HG02938 (cell line): ENCODE measurements at regions not wholly inside any gene's neighbourhood (a gene's known extent, or its start where the extent isn't known, plus 50 kb on each side); places are given as distances from the start of the nearest gene placed in this dataset.
"Not testable (repeated sequence)": the region's sequence is repeated elsewhere in the genome, so short reads cannot be mapped to it uniquely, and the experiment has no call there.

Experiments used
- ATAC-seq: cut with Tn5 transposase; IDR thresholded peaks from one replicate; pipeline ENCODE4 v1.9.1; 2021; ENCODE audit warnings: mild to moderate bottlenecking, moderate library complexity; ENCODE audit not compliant: unreplicated experiment

DNA sequence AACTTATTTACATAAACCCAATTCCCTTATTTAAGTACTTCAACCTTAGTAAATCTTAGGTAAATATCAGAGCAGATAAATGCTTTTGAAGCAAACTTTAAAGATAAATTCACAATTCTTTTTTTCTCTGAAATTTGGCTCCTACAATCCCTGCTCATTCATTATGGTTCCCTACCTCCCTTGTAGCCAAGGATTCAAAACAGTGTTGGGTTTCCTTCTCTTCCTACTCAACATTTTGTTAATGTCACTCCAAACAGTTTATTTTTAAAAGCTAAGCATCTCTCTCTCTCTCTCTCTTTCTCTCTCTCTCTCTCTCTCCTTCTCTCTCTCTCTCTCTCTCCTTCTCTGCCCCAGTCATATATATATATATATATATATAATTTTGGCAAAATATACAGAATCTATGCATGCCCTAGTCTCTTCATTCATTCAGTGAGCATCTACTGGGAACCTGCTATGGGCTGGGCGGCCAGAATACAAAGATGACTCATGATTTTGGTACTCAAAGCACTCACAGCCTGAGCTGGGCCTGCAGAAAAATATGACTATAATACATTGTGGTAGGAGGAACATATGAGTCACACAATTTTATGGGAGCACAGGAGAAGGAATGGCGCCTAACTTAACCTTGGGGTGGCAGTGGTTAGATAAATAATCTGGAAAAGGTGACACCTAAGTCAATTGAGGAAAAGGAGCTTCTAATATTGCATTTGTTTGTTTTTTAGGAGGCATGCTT, 123.7 kb upstream of the DHRS4 start:
- ATAC-seq: no peak

DNA sequence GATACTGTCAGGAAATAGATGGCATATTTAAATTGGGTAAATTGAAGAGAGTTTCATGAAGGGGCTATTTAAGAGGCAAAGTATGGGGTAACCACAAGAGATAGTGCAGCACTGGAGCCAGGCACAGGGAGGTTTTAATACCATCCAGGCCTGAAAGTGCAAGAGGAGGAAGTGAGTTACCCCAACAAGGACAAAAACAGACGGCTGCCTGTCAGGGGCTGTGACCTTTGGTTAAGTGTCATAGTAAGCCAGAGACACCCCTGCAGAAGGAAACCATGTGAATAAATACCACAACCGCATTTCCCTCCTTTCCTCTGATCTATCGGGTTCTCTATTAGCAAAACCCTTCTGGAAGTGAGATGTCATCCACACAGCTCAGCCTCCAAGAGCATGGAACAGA, 122.0 kb upstream of the DHRS4 start:
- ATAC-seq: no peak

DNA sequence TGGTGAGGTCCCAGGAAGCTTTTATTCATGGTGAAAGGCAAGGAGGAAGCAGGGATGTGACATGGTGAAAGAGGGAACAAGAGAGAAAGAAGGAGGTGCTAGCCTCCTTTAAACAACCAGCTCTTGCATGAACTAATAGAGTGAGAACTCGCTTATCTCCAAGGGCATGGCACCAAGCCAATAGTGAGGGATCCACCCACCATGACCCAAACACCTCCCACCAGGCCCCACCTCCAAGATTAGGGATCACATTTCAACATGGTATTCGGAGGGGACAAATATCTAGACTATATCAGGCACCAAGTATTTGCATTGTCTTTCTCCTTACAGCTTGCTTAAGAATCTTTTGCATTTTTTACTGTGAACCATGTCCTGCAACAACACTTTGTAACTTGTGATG, 91.9 kb upstream of the DHRS4 start:
- no peak for ATAC-seq

DNA sequence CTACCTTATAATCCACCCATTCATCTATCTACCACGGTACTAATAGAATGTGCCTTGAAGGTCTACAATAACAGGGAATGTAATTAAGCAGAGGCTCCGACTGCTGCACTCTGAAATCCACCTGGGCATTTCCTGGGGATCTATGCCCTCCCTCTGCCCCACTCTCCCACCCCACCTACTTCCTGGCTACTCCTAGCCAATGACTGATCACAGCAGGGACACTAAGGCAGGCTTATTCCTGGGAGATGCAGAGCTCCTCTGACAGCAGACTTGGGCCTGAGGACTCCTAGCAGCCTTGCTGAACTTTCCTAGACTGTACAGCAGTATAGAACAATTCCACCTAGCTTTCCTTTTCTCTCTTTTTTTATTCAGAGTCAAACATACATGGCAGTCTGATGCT, 91.1 kb upstream of the DHRS4 start:
- no peak for ATAC-seq

DNA sequence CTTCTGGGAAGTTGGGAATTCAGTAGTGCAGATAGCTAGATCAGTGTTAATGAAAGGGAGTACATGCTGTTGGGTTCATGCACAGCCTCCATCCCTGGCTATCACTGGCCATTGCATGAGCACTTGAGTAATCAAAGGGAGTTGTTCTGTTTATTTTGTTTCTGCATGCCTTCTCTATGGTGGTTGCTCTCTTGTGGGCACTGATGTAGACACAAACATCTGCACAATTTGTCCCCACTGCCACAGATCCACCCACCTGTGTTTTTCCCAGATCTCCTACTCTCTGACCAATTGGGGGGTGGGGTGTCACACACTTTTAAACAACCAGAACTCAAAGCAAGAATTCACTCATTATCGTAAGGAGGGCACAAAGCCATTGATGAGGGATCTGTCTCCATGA, 89.7 kb upstream of the DHRS4 start:
- no peak for ATAC-seq

DNA sequence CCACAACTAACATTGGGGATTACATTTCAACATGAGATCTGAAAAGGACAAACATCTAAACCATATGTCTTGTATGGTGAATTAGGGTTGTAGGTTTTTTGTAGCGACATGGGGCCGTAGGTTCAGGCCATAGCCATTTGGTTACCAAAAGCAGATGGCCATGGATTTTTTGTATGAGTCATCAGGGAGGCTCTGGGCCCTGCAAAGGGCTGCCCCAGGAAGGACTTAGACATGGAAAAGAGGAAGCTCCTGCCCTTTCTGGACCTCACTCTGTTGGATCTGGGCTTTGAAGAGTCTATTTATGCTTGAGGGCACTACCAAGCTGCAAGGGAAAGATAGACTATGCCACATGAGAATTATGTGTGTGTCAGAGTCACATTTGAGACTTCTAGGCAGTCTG, 89.3 kb upstream of the DHRS4 start:
- no peak for ATAC-seq

DNA sequence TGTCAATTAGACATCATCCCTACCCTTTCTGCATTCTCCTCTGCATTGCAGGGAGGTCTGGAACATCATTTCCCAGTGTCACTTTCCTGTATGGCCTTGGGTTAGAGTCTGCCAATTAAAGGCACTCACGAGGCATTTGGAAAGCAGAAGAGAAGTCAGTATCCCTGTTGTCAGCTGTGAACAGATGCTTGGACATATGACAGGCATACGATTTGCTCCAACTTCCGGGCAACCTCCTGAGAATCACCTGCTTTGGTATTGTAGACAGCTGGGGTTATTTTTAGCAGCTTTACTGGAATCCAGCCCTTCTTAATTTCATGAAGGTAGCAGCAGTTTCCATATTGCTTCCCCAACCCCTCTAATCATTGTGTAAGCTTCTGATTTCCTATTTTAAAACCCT, 88.7 kb upstream of the DHRS4 start:
- ATAC-seq: no peak

DNA sequence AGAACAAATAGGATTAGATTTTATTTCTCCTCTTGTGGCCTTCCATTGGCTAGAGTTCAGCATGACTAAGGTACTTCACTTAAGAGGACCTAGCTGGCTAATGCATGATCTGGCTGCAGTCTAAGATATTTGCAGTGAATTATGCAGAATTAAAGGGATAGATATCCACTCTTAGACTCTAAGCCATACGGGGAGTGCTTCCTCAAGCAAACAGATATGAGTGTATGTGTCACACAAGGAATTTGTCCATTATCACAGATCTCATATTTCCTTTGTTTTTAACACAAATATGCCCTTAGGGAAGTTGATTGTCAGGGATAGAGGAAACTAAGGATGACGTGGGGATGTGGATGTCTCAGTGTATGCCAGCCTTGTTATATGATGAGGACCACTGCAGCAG, 88.1 kb upstream of the DHRS4 start:
- ATAC-seq: no peak

DNA sequence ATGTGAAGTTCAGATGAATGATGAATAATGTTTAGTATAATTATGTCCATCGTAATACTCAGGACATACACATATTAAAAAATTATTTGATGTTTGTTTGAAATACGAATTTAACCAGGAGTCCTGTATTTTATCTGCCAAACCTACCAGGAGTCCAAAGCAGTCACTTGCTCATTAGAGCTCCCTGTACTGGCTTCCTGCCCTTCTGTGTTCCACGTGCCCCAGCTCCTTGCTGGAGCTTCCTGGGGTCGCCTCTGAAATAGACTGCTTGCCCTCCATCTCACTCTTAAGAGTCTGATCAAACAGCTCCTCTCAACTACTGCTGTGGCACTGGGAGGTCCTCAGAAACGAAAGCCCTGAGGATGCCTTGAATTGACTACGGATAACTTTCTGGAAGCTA, 87.3 kb upstream of the DHRS4 start:
- no peak for ATAC-seq

DNA sequence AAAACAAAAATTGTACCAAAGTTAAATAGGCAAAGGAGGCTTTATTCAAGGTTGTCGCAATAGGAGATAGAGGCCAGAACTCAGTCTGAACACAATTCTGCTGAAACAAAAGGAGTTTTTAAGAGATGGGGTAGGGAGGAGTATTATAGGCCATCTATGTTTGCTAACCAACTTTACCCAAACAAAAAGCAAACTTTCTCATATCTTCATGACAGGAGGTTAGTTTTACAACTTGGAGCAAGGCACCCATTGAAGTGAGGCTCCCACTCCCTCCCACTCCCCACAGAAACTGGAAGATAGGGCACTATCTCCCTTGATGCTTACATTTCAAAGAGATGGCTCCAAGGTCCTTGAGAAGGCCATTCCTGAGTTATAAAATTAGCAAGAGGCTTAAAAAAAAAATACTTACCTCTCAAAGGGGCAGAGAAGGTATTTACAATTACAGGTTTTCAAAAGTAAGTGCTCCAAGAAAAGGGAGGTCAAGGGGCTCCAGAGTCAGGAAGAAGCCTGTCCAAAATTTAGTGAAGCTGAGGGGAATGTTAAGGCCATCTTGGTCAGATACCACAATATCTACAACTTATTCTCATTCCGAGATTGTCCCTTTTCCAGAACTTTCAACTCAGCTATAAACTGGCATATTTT, 84.4 kb upstream of the DHRS4 start:
- no peak for ATAC-seq

DNA sequence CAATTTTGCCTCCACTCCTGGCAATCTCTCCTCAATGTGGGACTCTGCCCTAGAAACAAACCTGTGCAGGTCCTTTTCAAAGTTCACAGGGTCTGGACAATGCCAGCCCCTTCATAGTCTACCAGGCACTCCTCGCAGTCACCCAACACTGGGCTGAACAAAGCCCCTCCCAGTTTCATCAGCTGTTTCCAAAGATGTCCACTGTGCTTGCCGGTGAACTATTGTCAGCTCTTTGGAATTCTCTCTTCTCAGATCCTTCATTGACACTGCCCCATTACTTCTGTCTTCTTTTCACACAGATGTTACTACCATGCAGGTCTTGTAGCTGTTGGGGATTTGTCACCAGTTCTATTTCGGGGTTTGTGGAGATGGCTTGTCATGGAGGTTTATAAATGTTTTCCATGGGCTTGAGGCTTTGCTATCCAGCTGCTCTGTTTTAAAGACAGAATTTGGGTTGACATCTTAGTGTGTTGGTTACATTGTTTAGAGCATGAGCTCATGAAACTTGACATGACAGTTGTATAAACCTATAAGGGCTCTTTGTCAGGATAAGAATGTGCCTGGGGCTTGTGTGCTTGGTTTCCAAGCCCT, 77.3 kb upstream of the DHRS4 start:
- no peak for ATAC-seq

DNA sequence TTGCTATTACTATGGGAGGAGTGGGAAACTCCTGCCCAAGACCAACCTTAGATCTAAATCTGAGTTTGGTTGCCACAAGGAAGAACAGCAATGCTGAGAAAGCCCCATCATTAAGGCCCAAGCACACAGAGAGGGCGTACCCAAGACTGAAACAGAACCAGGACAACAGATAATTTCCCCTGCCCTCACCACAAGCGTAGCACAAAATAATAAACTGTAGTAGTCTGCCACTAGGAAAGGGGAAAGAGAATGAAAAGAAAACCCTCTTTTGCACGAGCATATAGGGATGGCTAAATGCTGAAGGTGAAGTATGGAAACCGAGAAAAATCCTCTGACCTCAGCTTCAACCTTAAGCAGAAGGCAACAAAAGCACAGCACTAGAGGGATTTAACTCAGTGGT, 76.5 kb upstream of the DHRS4 start:
- peak; percentile 67 for ATAC-seq

DNA sequence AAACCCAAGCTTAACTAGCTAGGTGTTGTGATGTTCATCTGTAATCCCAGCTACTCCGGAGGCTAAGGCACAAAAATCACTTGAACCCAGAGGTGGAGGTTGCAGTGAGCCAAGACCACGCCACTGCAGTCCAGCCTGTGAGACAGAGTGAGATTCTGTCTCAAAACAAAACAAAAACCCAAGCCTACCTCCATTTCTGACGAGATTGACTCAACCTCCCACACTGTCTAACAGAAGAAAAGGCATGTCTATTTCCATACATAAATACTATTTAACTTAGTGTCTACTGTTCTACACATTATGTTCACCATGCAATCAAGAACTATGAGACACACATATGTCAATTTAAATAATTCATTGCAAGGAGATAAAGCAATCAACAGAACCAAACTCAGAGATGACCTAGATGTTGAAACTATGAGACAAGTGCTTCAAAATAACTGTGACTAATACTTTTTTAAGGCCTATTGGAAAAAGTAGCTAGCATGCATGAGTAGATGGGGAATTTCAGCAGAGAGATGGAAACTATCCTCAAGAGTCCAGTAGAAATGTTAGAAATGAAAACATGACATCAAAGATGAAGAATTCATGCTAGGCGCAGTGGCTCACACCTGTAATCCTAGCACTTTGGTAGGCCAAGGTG, 75.9 kb upstream of the DHRS4 start:
- ATAC-seq: peak; percentile 72

DNA sequence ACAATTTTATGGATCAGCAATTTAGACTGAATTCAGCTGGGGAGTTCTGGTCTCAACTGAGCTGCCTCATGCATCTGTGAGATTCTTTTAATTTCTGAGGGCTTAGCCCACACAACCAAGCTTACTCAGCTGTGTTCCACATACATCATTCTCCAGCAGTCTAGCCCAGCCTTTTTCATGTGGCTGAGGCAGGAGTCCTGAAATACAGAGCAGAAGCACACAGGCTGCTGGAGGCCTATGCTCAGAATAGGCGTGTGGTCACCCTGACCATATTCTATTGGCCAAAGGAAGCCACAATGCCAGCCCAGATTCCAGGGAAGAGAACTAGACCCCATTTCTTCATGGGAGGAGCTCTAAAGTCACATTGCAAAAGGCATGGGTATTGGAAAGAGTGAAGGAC, 72.3 kb upstream of the DHRS4 start:
- ATAC-seq: no peak

DNA sequence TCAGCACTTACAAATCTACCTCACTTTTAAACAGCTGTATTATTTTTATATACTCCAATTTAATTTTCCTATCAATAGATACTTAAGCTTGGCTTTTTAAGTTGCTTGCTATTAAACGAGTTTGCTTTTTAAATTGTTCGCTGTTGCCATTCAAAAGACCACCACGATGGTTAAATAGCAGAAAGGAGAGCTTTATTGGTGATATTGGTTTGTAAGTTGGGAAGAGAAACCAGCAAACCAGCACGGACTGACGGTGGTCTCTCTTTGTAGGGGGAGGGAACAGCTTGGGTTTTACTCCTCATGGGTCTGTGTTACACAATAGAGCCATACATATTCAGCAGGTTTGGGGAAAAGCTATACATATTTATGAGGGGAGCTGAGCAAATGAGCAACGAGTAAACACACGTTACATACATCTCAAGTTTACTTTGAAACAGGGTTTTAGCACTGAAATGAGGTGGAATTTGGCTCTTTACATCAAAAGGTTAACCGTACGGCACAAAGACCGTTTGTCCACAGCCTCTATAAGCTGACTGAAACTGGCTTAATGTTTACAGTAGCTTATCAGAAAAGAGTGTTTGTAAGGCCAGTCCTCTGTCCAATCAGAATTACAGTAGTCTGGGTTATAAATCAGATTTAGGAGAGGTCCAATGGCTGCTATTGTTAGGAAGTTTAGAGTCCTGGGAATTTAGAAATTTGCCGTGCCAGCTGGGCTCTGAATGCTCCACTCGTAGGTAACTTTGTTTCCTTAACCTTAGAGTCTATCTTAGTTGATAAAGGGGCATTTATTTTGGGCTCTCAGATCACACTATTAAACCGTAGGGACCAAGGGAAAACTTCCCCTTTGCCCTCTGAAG, 69.7 kb upstream of the DHRS4 start:
- ATAC-seq: no peak

DNA sequence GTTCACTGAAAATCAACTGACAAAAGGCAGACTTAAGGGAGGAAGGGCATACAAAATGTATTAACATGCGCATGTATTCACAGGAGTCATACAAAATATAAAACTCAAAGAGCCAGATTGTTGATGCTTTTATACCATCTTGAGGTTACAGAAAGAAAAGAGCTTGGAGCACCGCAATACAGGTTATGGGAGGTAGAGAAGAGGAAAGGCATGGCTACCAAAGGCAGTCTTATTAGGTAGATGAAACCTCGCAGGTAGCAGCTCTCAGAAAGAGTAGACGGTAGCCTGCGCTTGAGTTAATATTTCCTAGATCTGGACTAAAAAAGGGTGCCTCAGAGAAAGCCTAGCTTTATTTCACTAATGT, 69.0 kb upstream of the DHRS4 start:
- no peak for ATAC-seq

DNA sequence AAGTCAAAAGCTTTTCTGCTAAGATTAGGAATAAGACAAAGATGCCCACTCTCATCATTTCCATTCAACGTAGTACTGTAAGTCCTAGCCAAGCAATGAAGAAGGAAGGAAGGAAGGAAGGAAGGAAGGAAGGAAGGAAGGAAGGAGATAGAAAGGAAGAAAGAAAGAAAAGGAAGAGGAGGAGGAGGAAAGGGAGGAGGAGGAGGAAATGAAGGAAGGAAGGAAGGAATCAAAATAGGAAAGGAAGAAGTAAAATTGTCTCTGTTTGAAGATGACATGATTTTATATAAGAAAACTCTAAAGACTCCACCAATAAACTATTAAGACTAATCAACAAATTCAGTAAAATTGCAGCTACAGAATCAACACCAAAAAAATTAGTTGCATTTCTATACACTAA, 66.0 kb upstream of the DHRS4 start:
- no peak for ATAC-seq

DNA sequence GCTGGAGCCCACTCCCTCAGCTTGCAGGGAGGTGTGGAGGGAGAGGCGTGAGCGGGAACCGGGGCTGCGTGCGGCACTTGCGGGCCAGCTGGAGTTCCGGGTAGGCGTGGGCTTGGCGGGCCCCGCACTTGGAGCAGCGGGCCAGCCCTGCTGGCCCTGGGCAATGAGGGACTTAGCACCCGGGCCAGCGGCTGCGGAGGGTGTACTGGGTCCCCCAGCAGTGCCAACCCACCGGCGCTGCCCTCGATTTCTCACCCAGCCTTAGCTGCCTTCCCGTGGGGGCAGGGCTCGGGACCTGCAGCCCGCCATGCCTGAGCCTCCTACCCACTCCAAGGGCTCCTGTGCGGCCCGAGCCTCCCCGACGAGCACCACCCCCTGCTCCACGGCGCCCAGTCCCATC, 61.9 kb upstream of the DHRS4 start:
- ATAC-seq: not testable (repeated sequence)

DNA sequence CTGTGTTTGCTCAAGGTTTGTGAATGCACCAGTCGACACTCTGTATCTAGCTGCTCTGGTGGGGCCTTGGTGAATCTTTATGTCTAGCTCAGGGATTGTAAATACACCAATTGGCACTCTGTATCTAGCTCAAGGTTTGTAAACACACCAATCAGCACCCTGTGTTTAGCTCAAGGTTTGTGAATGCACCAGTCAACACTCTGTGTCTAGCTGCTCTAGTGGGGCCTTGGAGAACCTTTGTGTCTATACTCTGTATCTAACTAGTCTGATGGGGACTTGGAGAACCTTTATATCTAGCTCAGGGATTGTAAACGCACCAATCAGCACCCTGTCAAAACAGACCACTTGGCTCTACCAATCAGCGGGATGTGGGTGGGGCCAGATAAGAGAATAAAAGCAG, 61.3 kb upstream of the DHRS4 start:
- ATAC-seq: not testable (repeated sequence)

DNA sequence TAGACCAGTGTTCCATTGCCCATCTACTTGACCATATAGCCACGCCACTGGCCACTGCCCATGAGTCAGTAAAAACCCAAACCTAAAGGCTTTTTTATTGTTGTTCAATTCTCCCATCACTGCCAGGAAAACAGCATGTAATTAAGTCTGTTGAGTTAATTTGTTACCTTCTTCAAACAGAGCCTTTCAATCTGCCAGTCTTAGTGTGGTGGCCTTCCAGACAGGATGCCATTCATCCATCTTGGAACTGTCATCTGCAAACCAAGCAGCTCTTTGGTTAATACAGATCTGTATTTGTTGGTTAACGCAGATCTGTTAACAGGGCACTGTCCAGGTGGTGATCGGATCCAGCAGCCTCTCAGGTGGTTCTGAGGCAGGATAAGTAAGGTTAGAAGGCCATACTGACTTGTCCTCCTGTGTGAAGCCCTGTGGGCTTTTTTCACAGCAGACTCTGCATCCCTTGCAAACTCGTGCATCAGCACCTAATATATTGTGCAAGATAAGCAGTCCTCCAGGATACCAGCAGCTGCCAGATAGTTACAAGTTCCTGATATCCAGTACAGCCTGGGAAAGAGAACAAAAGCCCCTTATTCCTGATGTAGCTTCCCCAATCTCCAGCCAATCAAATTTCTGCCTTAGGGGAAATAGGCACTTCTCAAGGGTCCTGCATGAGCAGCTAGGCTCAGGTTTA, 59.1 kb upstream of the DHRS4 start:
- no peak for ATAC-seq

DNA sequence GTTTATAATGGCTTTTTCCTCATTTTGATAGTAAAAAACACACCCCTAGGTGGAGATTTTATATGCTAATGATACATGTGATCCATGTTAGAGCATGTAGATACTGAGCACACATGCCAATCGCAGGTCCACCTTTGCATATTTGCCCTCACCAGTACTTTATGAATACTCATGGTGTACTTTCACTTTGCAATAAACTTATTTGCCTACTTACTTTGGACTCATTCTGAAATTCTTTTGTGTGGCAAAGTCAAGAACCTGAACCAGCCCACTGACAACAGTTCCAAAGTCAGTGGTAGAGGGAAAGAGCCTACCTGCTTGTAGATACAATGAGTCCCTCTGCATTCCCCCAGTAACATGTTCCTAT, 58.5 kb upstream of the DHRS4 start:
- no peak for ATAC-seq
